ENCODE measurements at regions not wholly inside any gene's neighbourhood (a gene's known extent, or its start where the extent isn't known, plus 50 kb on each side); places are given as distances from the start of the nearest gene placed in this dataset.

DNA sequence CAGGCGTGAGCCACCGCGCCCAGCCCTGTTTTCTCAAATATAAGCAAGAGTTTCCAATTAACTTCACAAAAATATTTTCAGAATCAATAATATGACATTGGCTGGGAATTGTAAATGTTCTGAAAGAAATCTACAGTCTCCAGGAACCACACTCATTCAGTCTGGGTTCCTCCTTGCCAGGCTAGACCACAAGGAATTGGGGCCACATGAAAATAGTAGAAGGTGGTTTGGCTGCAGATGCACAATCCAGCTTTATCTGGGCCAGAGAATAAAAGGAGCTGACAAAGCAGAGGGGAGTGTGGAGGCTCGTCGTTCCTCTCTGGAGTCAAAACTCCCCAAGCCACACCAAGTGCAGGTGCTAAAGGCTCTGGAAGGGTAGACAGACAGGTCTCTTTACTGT is 92.0 kb upstream of the OSMR start:
- no peak for DNase-seq

DNA sequence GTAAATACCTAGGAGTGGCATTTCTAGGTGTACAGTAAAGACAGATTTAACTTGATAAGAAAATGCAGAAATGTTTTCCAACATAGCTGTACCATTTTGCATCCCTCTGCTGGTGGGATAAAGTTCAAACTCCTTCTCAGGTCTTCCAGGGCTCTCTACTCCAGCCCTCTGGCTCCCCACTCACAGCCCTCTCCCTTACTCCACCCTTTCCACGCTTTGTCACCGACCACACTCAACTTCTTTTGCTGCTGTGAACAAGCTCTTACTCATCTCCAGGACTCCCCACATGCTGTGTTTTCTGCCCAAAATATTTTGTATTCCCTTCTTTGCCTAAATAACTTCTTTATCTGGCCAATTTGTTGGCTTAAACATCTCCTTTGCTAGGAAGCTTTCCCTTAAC is 90.6 kb upstream of the OSMR start:
- no peak for DNase-seq

DNA sequence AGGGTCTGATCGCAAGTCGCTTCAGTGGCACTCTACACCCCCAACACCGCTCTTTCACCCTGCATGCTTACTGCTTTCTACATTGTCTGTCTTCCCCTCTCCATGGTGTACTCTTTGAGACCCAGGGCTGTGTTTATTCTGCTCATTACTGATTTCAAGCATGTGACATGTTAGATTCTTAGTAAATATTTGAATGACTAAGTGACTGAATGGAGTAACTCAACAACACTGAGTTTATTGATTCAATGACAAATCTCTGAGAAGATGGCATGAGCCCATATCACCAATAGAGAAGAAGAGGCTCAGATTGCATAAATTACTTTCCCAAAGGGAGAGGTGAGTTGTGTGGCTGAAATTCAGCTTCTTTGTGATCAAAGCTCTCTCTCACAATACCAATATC is 89.7 kb upstream of the OSMR start:
- no peak for DNase-seq

DNA sequence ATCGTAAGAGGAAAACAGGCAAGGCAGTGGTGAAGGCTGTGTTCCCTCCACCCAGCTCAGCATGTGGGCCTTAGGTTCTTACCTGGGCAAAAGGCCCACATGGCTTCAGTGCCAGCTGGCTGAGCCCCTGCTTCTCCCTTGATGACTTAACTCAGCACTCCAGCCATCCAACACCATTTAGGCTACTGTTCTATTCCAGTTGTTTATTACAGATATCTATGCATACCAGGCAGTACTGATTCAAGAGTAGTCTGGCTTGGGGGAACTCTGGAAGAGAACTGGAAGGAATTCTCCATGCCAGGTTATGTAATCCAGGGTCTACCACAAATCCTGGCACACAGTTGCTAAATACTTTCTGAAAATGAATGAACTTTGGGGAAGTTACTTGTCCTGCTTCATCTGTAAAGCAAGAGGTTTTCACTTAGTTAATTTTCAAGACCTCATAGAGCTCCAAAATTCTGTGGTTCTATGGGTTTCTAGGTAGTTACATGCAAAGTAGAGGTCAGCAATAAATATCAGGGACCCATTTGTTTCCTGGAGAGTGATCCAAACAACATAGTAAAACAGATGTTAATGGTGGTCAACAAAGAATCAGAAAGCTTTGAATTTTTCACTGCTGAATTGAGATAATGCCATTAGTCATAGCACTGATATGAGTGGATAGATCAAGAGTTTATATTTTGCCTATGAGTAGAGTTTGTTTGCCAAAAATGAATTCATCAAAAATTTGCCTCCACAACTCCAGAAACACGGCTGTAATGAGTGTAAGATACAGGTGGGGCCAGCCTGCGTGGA is 88.2 kb upstream of the OSMR start:
- no peak for DNase-seq

DNA sequence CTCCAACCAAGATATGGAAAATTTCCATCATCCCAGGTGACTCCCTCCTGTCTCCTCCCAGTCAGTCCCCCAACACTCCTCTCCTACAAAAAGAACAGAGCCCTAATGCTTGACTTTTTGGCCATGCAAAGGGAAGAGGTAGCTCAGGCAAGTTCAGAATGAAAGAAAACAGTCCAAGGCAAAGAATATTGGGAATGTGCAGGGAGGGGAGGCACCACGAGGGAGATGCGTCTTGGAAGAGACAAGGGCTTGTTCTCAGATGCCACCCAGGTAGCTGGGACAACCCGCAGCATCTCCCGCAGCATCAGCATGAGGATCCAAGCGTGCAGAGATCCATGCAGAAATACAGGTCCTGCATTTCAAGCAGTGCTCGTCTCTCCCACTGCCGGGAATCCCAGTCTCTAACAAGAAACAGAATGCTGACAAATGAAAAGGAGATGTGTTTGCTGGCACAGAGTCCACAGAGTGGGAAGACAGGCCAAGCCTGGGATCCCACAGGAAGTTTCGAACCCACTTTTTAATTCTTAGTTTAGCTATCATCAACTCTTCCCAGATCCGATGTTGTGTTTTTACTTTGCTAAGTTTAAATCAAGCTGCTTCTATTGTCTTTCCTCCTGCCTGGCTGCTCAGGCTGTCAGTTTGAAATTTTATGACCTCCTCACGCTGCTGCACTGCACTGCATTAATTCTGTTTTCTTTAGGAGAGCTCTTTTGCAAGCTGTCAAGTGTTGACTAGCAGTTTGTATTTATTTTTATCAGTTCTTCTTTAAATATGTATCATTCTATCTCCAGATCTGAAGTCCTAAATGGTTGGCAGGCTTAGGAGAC is 86.8 kb upstream of the OSMR start:
- DNase-seq: peak; percentile 56

GRCh38 chr5:38764937-38765391 is 80.8 kb upstream of the OSMR start:
- DNase-seq: peak; percentile 49

GRCh38 chr5:38765399-38765861 is 80.4 kb upstream of the OSMR start:
- no peak for DNase-seq

DNA sequence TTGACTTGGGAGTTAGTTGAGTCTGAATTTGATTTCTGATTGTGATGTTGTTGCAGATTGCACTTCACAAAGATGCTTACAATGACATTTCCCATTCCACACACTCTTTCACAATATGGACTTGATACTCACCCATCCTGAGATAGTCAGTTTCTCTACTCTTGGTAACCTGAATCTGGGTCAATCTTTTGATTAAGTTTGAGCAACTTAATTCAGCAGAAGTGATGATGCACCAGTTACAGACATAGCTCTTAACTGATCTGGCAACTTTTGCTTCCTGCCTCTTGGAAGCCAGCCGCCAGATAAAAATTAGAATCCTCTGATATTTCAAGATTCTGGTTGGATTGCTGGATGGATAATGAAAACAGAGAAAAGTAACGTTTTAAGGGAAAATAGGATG is 79.7 kb upstream of the OSMR start:
- DNase-seq: no peak

DNA sequence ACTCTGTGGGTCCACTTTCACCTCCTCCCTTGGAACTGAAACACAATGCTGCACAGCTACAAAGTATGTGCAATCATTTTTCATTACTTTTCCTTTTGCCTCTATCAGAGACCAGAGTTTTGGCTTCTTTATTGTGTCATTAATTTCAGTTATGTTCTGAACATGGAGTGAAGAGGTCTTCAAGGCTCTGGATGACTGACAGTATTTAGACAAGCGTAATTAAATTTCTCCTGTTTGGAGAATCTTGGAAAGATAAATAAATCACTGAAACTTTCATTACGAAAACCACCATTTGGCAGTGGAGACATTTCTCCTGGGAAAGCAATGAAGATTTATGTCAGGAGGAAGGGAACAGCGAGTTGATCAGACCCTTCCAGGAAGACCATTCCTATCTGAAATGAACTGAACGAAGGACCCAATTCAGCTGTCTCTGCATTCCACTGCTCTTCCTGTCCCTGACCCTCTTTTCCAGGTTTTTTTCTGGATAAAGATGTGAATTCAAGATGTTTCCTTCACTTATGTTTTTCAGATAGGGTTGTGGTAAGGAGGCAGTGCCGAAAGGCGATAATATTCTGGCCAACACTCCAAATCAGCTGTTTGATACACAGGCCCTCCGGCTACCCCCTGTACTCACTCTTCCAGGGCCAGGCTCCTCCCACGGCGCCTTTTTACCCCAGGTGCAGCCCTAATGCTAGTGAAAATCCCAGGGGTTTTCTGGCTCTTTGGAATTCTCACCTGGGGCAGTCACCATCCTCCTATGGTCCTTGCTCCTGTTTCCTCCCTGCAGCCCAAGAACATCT is 77.2 kb upstream of the OSMR start:
- peak; percentile 37 for DNase-seq

GRCh38 chr5:38772471-38772870 is 73.3 kb upstream of the OSMR start:
- no peak for DNase-seq

DNA sequence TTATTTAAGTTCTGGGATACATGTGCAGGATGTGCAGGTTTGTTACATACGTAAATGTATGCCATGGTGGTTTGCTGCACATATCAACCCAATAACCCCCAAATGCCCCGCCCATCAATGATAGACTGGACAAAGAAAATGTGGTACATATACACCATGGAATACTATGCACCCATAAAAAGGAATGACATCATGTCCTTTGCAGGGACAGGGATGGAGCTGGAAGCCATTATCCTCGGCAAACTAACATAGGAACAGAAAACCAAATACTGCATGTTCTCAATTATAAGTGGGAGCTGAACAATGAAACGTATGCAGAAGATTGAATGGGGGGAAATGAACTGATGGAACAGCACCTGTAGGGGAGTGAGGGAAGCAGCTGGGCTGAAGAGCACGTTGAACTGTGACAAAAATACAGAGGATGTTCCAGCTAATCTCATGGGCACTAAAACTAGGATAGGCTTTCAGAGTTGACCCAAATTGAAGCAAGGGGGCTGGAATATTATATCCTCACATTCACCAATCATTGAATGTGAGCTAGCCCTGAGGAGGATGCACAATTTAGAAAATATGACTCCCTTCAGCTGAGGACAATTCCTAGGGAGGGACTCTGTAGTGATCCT is 70.5 kb upstream of the OSMR start:
- no peak for DNase-seq

- DNase-seq: no peak
Observed at GRCh38 chr5:38776149-38776896, 69.5 kb upstream of the OSMR start.

- DNase-seq: no peak
Observed at GRCh38 chr5:38777111-38777510, 68.7 kb upstream of the OSMR start.

DNA sequence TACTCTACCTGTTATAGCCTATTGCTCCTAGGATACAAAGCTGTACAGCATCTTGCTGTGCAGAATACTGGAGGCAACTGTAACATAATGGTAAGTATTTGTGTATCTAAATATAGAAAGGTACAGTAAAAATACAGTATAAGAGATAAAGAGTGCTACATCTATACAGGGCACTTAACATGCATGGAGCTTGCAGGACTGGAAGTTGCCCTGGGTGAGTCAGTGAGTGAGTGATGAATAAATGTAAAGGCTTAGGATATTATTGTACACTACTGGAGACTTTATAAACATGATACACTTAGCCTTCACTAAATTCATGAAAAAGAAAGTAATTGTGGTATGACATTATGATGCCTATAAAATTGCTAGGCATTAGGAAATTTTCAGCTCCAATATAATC is 65.5 kb upstream of the OSMR start:
- DNase-seq: no peak

DNA sequence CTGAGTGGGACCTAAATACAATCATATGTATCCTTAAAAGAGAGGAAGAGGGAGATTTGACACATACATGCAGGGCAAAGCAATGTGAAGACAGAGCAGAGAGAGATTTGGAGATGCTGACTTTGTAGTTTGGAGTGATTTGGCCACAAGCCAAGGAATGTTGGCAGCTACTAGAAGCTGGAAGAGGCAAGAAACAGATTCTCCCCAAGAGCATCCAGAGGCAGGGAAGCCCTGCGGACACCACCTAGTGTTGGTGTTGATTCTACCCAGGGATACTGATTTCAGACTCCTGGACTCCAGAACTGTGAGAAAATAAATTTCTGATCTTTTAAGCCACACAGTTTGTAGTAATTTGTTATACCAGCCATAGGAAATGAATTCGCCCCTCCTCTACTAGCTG is 64.9 kb upstream of the OSMR start:
- DNase-seq: no peak

GRCh38 chr5:38782180-38782835 is 63.5 kb upstream of the OSMR start:
- DNase-seq: no peak

GRCh38 chr5:38783011-38783561 is 62.7 kb upstream of the OSMR start:
- DNase-seq: peak; percentile 61

DNA sequence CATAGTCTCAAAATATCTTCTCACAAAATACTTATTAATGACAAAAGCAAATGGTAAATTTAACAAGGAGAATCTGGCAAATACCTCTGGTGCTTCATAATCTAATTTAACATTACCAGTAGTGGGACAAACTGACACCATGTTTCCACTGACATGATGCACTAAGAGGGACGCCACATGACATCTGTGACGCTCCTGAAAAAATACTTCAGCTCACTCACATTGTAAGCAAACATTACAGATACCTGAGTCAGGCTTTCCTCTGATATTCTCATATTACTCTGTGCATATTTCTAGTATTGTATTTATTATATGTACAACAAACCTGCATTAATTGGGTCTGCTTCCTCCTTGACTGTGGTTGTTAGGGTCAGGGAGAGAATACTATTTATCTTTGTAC is 56.7 kb upstream of the OSMR start:
- DNase-seq: no peak

DNA sequence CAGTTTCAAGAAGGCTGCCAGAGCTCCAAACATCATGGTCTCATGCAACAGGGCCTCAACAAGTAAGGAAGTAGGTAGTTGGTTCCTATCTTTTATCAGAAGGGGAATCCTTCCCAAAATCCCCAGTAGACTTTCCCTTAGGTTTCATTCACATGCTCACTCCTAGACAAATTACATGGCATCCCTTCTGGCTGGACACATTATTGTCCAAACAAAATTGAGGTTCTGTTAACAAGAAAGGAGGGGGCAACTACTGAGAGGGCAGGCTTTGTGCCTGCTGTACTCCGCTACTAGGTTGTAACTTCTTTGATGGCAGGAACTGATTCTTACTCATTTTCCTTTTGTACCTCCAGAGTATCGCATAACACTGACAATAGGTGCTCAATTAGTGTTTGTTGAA is 56.0 kb upstream of the OSMR start:
- no peak for DNase-seq

DNA sequence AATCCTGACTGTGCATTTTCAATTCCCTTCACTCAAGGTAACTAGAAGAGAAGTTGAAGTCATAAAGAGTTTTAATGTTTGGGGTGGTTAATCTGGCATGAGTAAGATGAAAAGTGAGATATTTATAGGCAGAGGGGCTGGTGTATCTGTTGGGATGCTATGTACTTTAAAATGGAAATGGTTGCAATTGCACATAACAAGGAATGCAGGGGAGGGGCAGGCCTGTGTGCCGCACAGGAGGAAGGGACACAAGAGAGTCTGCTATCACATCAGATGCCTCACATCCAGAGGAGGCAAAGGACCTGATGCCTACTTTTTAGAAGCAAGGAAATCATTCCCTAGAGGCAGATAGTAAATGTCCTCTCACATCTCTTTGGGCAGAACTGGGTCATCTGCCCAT is 55.5 kb upstream of the OSMR start:
- no peak for DNase-seq

GRCh38 chr5:38790891-38791290 is 54.9 kb upstream of the OSMR start:
- DNase-seq: no peak
